Bronchial epithelial cell (primary cell): ENCODE measurements at regions not wholly inside any gene's neighbourhood (a gene's known extent, or its start where the extent isn't known, plus 50 kb on each side); places are given as distances from the start of the nearest gene placed in this dataset.

Source experiments
- DNase-seq: peaks from one replicate; pipeline ENCODE4 v3.0.0-alpha.2; 2010; ENCODE audit warnings: low read depth
- FAIRE-seq: peaks from 2 replicates; lab custom pipeline; 2011; peaks lifted over from hg19 to GRCh38; lab: Jason Lieb, UNC
- H3K27me3 ChIP-seq: 2 replicates; pipeline ENCODE4 v1.5.1; 2011; ENCODE audit warnings: low read length; ENCODE audit not compliant: control insufficient read depth, insufficient read depth
- H3K36me3 ChIP-seq: 2 replicates; pipeline ENCODE4 v1.5.1; 2011; ENCODE audit warnings: low read length; ENCODE audit not compliant: control insufficient read depth, insufficient read depth
- H3K4me3 ChIP-seq: 2 replicates; pipeline ENCODE4 v1.5.1; 2011; ENCODE audit warnings: mild to moderate bottlenecking, low read depth, low read length, control low read depth
- TF ChIP-seq, protein P1 (sequence below): IDR thresholded peaks from 2 replicates; pipeline ENCODE4 v1.5.1; 2011; ENCODE audit warnings: mild to moderate bottlenecking, moderate library complexity, low read length, control low read depth, inconsistent platforms; ENCODE audit not compliant: insufficient read depth, severe bottlenecking

DNA sequence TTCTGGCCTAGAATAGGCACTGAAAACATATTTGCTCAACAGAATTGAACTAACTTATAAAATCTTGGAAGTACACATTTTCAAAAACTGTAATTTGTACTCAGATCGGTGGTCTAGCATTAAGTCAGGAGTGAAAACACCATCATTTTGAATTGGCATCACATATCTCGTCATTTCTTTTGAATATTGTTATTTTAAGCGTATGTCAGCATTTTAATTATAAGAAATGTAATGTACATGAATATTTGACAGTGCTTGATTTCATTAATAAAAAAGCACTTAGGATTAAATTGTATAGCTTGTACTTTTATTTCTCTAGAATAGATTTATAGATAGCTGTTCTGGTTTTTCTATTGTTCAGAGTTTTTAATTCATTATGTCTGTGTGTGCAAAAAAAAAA is 892.2 kb downstream of the BCL11B start:
- Histone ChIP-seq H3K36me3 (no peaks in the 10 kb centered on the region), H3K27me3 (no peaks in the 10 kb centered on the region), H3K4me3 (no peak overlapping the region)
- DNase-seq (no peak), FAIRE-seq (no peak)
- TF ChIP-seq, protein P1, sequence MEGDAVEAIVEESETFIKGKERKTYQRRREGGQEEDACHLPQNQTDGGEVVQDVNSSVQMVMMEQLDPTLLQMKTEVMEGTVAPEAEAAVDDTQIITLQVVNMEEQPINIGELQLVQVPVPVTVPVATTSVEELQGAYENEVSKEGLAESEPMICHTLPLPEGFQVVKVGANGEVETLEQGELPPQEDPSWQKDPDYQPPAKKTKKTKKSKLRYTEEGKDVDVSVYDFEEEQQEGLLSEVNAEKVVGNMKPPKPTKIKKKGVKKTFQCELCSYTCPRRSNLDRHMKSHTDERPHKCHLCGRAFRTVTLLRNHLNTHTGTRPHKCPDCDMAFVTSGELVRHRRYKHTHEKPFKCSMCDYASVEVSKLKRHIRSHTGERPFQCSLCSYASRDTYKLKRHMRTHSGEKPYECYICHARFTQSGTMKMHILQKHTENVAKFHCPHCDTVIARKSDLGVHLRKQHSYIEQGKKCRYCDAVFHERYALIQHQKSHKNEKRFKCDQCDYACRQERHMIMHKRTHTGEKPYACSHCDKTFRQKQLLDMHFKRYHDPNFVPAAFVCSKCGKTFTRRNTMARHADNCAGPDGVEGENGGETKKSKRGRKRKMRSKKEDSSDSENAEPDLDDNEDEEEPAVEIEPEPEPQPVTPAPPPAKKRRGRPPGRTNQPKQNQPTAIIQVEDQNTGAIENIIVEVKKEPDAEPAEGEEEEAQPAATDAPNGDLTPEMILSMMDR = no peak

DNA sequence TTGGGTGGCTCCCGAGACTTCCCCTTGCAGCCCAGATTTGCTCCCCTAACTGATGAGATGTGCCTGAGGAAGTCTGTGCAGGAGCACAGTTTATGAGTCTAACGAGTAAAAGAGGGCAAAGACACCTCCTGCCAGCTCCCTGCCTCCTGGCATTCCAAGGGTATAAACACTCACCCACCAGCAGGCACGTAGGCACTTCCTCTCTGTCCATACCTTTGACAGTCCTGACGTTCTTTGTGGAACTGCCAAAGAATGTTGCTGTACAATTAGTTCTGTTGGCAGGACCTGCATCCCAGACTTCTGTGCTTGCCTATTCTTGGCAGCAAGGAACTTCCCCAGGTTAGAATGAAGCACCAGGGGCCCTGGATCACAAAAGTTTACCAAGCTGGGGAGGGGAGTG is 889.3 kb downstream of the BCL11B start:
- Histone ChIP-seq H3K27me3 (no peaks in the 10 kb centered on the region), H3K36me3 (no peaks in the 10 kb centered on the region), H3K4me3 (no peak overlapping the region)
- no peak for FAIRE-seq
- TF ChIP-seq, protein P1 = no peak
- DNase-seq = peak; percentile 25

DNA sequence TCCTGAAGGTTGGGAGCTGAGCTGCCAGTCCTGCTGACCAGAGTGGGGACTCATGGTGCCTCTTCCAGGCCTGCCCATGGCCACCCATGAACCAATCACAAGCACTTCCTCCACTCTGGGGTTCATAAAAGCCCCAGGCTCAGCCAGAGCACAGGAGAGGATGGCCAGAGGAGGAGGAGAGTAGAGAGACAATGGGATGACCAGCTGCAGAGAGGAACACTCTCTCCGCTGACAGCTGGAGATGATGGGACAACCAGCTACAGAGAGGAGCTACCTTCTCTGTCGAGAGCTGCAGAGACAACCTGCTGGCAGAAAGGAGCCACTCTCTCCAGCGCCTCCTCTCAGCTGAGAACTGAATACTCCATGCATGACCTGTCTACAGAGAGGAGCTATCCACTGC is 886.1 kb downstream of the BCL11B start:
- FAIRE-seq = no peak
- Histone ChIP-seq H3K4me3 (no peak overlapping the region), H3K36me3 (no peaks in the 10 kb centered on the region), H3K27me3 (no peaks in the 10 kb centered on the region)
- TF ChIP-seq, protein P1 = no peak
- DNase-seq = no peak

DNA sequence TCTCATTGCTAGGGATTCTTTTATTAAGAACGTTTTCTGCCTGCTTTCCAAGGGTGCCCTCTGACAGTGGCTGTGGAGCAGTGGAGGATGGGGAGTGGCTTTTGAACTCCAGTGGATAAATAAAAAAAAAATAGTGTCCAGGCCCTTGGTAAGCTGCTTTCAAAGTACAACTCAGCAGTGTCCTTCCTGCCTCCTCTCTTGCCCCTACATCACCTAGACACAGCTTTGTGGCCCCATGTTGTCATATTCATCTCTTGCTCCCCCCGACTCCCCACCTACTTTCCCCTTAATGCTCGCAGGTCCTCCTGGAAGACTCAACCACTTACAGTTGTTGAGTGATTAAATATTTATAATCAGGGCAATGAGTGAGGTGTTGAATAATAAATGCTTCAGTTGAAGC is 880.9 kb downstream of the BCL11B start:
- FAIRE-seq = no peak
- no peak for DNase-seq
- no peak overlapping the region for H3K4me3 ChIP-seq
- TF ChIP-seq, protein P1 = no peak
- H3K36me3 ChIP-seq = no peaks in the 10 kb centered on the region
- no peaks in the 10 kb centered on the region for H3K27me3 ChIP-seq

DNA sequence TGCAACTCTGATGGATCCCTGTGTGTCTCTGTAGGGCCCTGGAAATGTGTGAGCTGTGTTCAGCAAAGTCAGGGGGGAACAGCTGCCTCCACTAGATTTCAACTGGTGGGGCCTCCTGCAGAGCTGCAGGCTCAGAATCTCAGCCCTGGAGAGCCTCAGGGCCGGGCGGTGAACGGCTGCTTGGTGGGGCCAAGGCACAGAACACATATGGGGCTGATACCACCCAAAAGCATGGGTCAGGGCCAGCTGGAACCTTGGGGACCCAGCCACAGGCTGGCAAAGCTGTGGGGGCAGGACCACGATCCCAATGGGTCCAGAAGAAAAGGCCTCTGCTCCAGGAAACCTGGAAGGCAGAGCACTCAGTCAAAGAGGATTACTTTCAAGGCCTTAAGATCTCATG is 878.5 kb downstream of the BCL11B start:
- TF ChIP-seq, protein P1 = no peak
- Histone ChIP-seq H3K4me3 (no peak overlapping the region), H3K27me3 (no peaks in the 10 kb centered on the region), H3K36me3 (no peaks in the 10 kb centered on the region)
- DNase-seq (no peak), FAIRE-seq (no peak)

DNA sequence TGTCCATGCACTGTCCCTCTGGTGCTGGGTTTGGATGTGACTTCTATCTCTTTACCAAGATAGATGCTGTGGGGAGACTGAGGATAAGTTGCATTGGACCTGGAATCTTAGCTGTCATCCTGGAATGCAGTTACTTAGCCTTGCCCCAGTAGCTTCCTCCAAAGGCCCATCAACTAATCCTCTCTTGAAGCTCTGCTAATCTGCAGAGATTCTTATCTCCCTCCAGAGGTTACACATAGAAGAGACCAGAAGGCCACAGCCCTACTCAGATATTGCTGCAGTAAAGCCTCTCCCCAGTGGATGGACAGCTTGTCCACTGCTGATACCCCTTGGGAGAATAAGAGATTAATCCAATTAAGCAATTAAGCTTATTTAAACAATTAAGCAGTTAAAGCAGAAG is 867.2 kb downstream of the BCL11B start:
- H3K27me3 ChIP-seq = no peaks in the 10 kb centered on the region
- FAIRE-seq (no peak), DNase-seq (no peak)
- TF ChIP-seq, protein P1 = no peak
- H3K36me3 ChIP-seq = no peaks in the 10 kb centered on the region
- no peak overlapping the region for H3K4me3 ChIP-seq
